Hepatocyte (in vitro differentiated cells): ENCODE measurements at regions not wholly inside any gene's neighbourhood (a gene's known extent, or its start where the extent isn't known, plus 50 kb on each side); places are given as distances from the start of the nearest gene placed in this dataset.

Source experiments
- DNase-seq: peaks from one replicate; pipeline ENCODE4 v3.0.0-alpha.2; 2016; ENCODE audit warnings: low spot score
- H2AFZ ChIP-seq: fragments of 200-600 bp; sonication (generic); 2 replicates; pipeline ENCODE4 v1.6.0; 2016; ENCODE audit warnings: antibody characterized with exemption, mild to moderate bottlenecking
- H3K27ac ChIP-seq: fragments of 200-600 bp; sonication (generic); 2 replicates; pipeline ENCODE4 v1.5.1; 2016; ENCODE audit warnings: mild to moderate bottlenecking
- H3K27me3 ChIP-seq: fragments of 200-600 bp; sonication (generic); 2 replicates; pipeline ENCODE4 v1.6.1; 2016
- H3K36me3 ChIP-seq: fragments of 200-600 bp; sonication (generic); replicated peaks from 2 replicates; pipeline ENCODE4 v1.5.1; 2016; ENCODE audit warnings: low read depth; ENCODE audit not compliant: insufficient read depth
- H3K4me1 ChIP-seq: fragments of 200-600 bp; sonication (generic); 2 replicates; pipeline ENCODE4 v1.5.1; 2016; ENCODE audit warnings: mild to moderate bottlenecking, moderate library complexity; ENCODE audit not compliant: insufficient read depth
- H3K4me2 ChIP-seq: fragments of 200-600 bp; sonication (generic); 2 replicates; pipeline ENCODE4 v1.6.0; 2016
- H3K4me3 ChIP-seq: fragments of 200-600 bp; sonication (generic); 2 replicates; pipeline ENCODE4 v1.5.1; 2016; ENCODE audit warnings: mild to moderate bottlenecking
- H3K79me2 ChIP-seq: fragments of 200-600 bp; sonication (generic); 2 replicates; pipeline ENCODE4 v1.6.0; 2017; ENCODE audit warnings: mild to moderate bottlenecking
- H3K9me2 ChIP-seq: fragments of 200-600 bp; sonication (generic); replicated peaks from 2 replicates; pipeline ENCODE4 v1.6.0; 2017; ENCODE audit warnings: mild to moderate bottlenecking; ENCODE audit not compliant: insufficient read depth
- H3K9me3 ChIP-seq: fragments of 200-600 bp; sonication (generic); 2 replicates; pipeline ENCODE4 v1.5.1; 2016; ENCODE audit warnings: low read depth, mild to moderate bottlenecking
- H4K20me1 ChIP-seq: fragments of 200-600 bp; sonication (generic); 2 replicates; pipeline ENCODE4 v1.6.0; 2016; ENCODE audit warnings: mild to moderate bottlenecking; ENCODE audit not compliant: insufficient read depth, poor library complexity, severe bottlenecking
- CTCF ChIP-seq: fragments of 200-600 bp; sonication (generic); IDR thresholded peaks from 2 replicates; pipeline ENCODE4 v1.5.1; 2016; ENCODE audit warnings: antibody characterized with exemption, mild to moderate bottlenecking; ENCODE audit not compliant: poor library complexity
- EZH2 ChIP-seq: fragments of 200-600 bp; sonication (generic); IDR thresholded peaks from 2 replicates; pipeline ENCODE4 v1.6.1; 2016; ENCODE audit warnings: antibody characterized with exemption, mild to moderate bottlenecking, borderline replicate concordance
- EZH2phosphoT487 ChIP-seq: fragments of 200-600 bp; sonication (generic); IDR thresholded peaks from one replicate; pipeline ENCODE4 v1.6.1; 2018; ENCODE audit warnings: antibody characterized with exemption, mild to moderate bottlenecking, low read depth, moderate library complexity; ENCODE audit not compliant: unreplicated experiment, severe bottlenecking
- WGBS: methylation state at CpG from one replicate; pipeline ENCODE4 v1.1.6; 2016; ENCODE audit warnings: low lambda C conversion rate; ENCODE audit errors: missing lambda C conversion rate; 5-methylcytosine and 5-hydroxymethylcytosine counted together

- no peak for DNase-seq
- Histone ChIP-seq H3K9me2 (no peaks in the 10 kb centered on the region), H3K9me3 (no peaks in the 10 kb centered on the region), H3K4me3 (no peak overlapping the region), H3K4me1 (no peaks in the 10 kb centered on the region), H3K79me2 (no peaks in the 10 kb centered on the region), H3K27me3 (no peaks in the 10 kb centered on the region), H3K27ac (no peak overlapping the region), H2AFZ (no peak overlapping the region), H4K20me1 (no peaks in the 10 kb centered on the region), H3K36me3 (no peaks in the 10 kb centered on the region), H3K4me2 (no peak overlapping the region)
- TF ChIP-seq EZH2 (no peak), CTCF (no peak), EZH2phosphoT487 (no peak)
Observed at GRCh38 chr10:26914898-26915297, 54.1 kb upstream of the ABI1 start.

- Histone ChIP-seq H3K36me3 (no peaks in the 10 kb centered on the region), H3K9me3 (no peaks in the 10 kb centered on the region), H3K79me2 (no peaks in the 10 kb centered on the region), H3K27ac (no peak overlapping the region), H3K4me1 (no peaks in the 10 kb centered on the region), H3K27me3 (no peaks in the 10 kb centered on the region), H3K9me2 (no peaks in the 10 kb centered on the region), H2AFZ (no peak overlapping the region), H3K4me3 (no peak overlapping the region), H3K4me2 (no peak overlapping the region), H4K20me1 (no peaks in the 10 kb centered on the region)
- 74% methylated on average over 4 of the region's 4 CpGs for WGBS
- no peak for DNase-seq
- TF ChIP-seq EZH2 (no peak), EZH2phosphoT487 (no peak), CTCF (no peak)
Observed at GRCh38 chr10:26911811-26912461, 51.2 kb upstream of the ABI1 start.
